Calu3 (cell line): ENCODE measurements at regions not wholly inside any gene's neighbourhood (a gene's known extent, or its start where the extent isn't known, plus 50 kb on each side); places are given as distances from the start of the nearest gene placed in this dataset.

ENCODE experiments used
- BruUV-seq: library from RNA; stranded (reverse); fragments of 400-500 nt; replicated peaks from 2 replicates; lab custom pipeline; 2021; lab: Mats Ljungman, UMichigan
- CTCF ChIA-PET: fragments of 300-600 bp; sonication (Branson Sonifier 250); formaldehyde crosslinking; loops from one replicate; lab custom pipeline; 2022; ENCODE audit warnings: antibody characterized with exemption; lab: Charles Lee
- DNase-seq: peaks from one replicate; pipeline ENCODE4 v3.0.0; 2022
- H3K27ac Mint-ChIP-seq: one replicate; pipeline ENCODE4 v1.8.0; 2022; ENCODE audit warnings: mixed read lengths; ENCODE audit not compliant: unreplicated experiment
- H3K27me3 Mint-ChIP-seq: one replicate; pipeline ENCODE4 v1.8.0; 2022; ENCODE audit warnings: mixed read lengths; ENCODE audit not compliant: unreplicated experiment
- H3K36me3 Mint-ChIP-seq: one replicate; pipeline ENCODE4 v1.8.0; 2022; ENCODE audit warnings: mild to moderate bottlenecking, moderate library complexity, mixed read lengths; ENCODE audit not compliant: insufficient read depth, unreplicated experiment
- H3K4me1 Mint-ChIP-seq: one replicate; pipeline ENCODE4 v1.8.0; 2022; ENCODE audit warnings: mild to moderate bottlenecking, low read depth, mixed read lengths; ENCODE audit not compliant: unreplicated experiment
- H3K4me3 Mint-ChIP-seq: one replicate; pipeline ENCODE4 v1.8.0; 2022; ENCODE audit warnings: mild to moderate bottlenecking, low read depth, moderate library complexity, mixed read lengths; ENCODE audit not compliant: unreplicated experiment
- H3K9me3 Mint-ChIP-seq: one replicate; pipeline ENCODE4 v1.8.0; 2022; ENCODE audit warnings: low read depth, mixed read lengths; ENCODE audit not compliant: unreplicated experiment
- CTCF ChIP-seq: fragments of 200-600 bp; IDR thresholded peaks from one replicate; pipeline ENCODE4 v1.8.0; 2022; ENCODE audit warnings: antibody characterized with exemption; ENCODE audit not compliant: unreplicated experiment
- intact Hi-C: fragments of 100-400 bp; cut with micrococcal nuclease; formaldehyde crosslinking; loops from one replicate; pipeline ENCODE4 v1.10.0; 2022; ENCODE audit not compliant: unreplicated experiment

- Mint-ChIP-seq H3K27ac (no peak overlapping the region), H3K9me3 (peaks cover 2% of the 10 kb centered on the region), H3K4me1 (no peaks in the 10 kb centered on the region), H3K4me3 (no peak overlapping the region), H3K36me3 (no peaks in the 10 kb centered on the region), H3K27me3 (no peaks in the 10 kb centered on the region)
- no peak for DNase-seq
- TF ChIP-seq CTCF, result no peak
- CTCF ChIA-PET, result interaction anchor here (0.5 to 0.6 kb wide), 3 partner anchors 105 to 554 kb away, joined by 4 to 8 read pairs (median 5); no protein-coding TSS in a partner anchor
- BruUV-seq, result no TSS peak
- intact Hi-C loops, result no loop called here
Observed at GRCh38 chr6:112595841-112596240, 248.7 kb downstream of the RFPL4B start.

GRCh38 chr6:112597176-112597575 lies 250.0 kb downstream of the RFPL4B start:
- CTCF ChIA-PET, result no interaction called here
- no peak overlapping the region for H3K4me3 Mint-ChIP-seq
- H3K27ac Mint-ChIP-seq, result no peak overlapping the region
- intact Hi-C loops, result no loop called here
- H3K4me1 Mint-ChIP-seq, result no peaks in the 10 kb centered on the region
- no TSS peak for BruUV-seq
- no peaks in the 10 kb centered on the region for H3K27me3 Mint-ChIP-seq
- H3K9me3 Mint-ChIP-seq, result peaks cover 2% of the 10 kb centered on the region
- TF ChIP-seq CTCF, result no peak
- H3K36me3 Mint-ChIP-seq, result no peaks in the 10 kb centered on the region
- no peak for DNase-seq

- intact Hi-C loops, result no loop called here
- no peak for TF ChIP-seq CTCF
Observed at GRCh38 chr6:112600168-112600567, 253.0 kb downstream of the RFPL4B start.

GRCh38 chr6:112603726-112604125 lies 256.6 kb downstream of the RFPL4B start:
- Mint-ChIP-seq H3K36me3 (peaks cover 4% of the 10 kb centered on the region), H3K27ac (no peak overlapping the region), H3K4me3 (no peak overlapping the region), H3K4me1 (no peaks in the 10 kb centered on the region), H3K27me3 (no peaks in the 10 kb centered on the region), H3K9me3 (peaks cover 10% of the 10 kb centered on the region)
- no peak for DNase-seq
- no peak for TF ChIP-seq CTCF
- no TSS peak for BruUV-seq
- CTCF ChIA-PET, result no interaction called here
- intact Hi-C loops, result no loop called here

More at GRCh38 chr6:112600168-112600567, 253.0 kb downstream of the RFPL4B start:
- CTCF ChIA-PET, result no interaction called here
- no peaks in the 10 kb centered on the region for H3K4me1 Mint-ChIP-seq
- peaks cover 2% of the 10 kb centered on the region for H3K9me3 Mint-ChIP-seq
- no peak for DNase-seq
- H3K36me3 Mint-ChIP-seq, result no peaks in the 10 kb centered on the region
- H3K4me3 Mint-ChIP-seq, result no peak overlapping the region
- no peaks in the 10 kb centered on the region for H3K27me3 Mint-ChIP-seq
- no TSS peak for BruUV-seq
- H3K27ac Mint-ChIP-seq, result no peak overlapping the region
